Chondrocyte (in vitro differentiated cells): ENCODE measurements at regions not wholly inside any gene's neighbourhood (a gene's known extent, or its start where the extent isn't known, plus 50 kb on each side); places are given as distances from the start of the nearest gene placed in this dataset.

Source experiments
- DNase-seq: peaks from one replicate; pipeline ENCODE4 v3.0.0; 2021; ENCODE audit warnings: mixed read lengths, low spot score
- H3K27ac Mint-ChIP-seq: one replicate; pipeline ENCODE4 v1.8.0; 2021; ENCODE audit warnings: mild to moderate bottlenecking, moderate library complexity, mixed read lengths; ENCODE audit not compliant: unreplicated experiment
- H3K27me3 Mint-ChIP-seq: 2 replicates; pipeline ENCODE4 v1.8.0; 2021; ENCODE audit warnings: low read depth, mixed read lengths
- H3K36me3 Mint-ChIP-seq: 2 replicates; pipeline ENCODE4 v1.8.0; 2021; ENCODE audit warnings: low read depth, mixed read lengths
- H3K4me1 Mint-ChIP-seq: 2 replicates; pipeline ENCODE4 v1.8.0; 2021; ENCODE audit warnings: low read depth, mild to moderate bottlenecking, mixed read lengths
- H3K4me3 Mint-ChIP-seq: one replicate; pipeline ENCODE4 v1.8.0; 2021; ENCODE audit warnings: mild to moderate bottlenecking, moderate library complexity, mixed read lengths; ENCODE audit not compliant: unreplicated experiment
- H3K9me3 Mint-ChIP-seq: 2 replicates; pipeline ENCODE4 v1.8.0; 2021; ENCODE audit warnings: low read depth, mixed read lengths
- TF ChIP-seq, protein P1 (sequence below): fragments of 200-600 bp; sonication (generic); IDR thresholded peaks from 2 replicates; pipeline ENCODE4 v1.5.0; 2021; ENCODE audit warnings: antibody characterized with exemption, mild to moderate bottlenecking, moderate library complexity

DNA sequence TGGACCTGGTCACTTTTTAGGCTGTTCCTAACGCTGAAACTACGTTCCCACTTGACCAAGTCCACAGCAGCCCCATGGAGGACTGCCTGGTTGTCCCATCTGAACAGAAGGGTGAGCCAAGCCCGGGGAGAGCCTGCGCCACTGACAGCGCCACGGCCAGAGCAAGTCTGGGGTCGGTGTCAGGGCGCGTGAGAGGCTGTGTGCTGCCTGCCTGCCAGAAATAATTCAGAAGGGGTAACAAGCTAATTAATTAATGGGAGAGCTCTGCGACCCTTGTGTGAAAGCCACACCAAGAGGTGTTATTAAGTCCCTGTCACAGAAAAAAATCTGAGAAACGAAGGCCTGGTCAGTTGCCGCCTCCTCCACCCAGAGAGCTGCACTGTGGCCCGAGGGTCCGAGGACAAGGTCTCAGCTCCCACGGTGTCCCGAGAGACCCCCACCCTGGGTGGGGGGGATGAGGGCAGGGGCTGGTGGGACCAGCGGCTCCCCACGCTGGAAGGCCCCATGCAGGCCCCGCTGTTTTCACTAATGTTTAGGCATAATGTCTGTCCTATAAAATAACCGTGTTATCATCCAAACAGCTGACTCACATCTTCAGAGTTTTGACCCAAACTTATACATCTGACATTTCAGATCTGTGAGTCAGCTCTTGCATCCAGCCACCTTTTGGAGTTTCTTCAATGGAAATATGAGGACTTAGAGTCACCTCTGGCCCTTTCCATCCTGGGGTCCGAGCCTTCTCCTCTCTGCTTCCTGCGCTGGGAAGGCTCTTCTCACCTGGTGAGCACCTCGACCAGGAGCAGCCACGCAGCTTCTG is 58.5 kb downstream of the DLL1 start:
- Mint-ChIP-seq H3K27me3 (peaks cover 29% of the 10 kb centered on the region), H3K9me3 (no peaks in the 10 kb centered on the region), H3K27ac (no peak overlapping the region), H3K4me3 (no peak overlapping the region), H3K4me1 (peaks cover 7% of the 10 kb centered on the region), H3K36me3 (no peaks in the 10 kb centered on the region)
- DNase-seq: no peak
- TF ChIP-seq, protein P1, sequence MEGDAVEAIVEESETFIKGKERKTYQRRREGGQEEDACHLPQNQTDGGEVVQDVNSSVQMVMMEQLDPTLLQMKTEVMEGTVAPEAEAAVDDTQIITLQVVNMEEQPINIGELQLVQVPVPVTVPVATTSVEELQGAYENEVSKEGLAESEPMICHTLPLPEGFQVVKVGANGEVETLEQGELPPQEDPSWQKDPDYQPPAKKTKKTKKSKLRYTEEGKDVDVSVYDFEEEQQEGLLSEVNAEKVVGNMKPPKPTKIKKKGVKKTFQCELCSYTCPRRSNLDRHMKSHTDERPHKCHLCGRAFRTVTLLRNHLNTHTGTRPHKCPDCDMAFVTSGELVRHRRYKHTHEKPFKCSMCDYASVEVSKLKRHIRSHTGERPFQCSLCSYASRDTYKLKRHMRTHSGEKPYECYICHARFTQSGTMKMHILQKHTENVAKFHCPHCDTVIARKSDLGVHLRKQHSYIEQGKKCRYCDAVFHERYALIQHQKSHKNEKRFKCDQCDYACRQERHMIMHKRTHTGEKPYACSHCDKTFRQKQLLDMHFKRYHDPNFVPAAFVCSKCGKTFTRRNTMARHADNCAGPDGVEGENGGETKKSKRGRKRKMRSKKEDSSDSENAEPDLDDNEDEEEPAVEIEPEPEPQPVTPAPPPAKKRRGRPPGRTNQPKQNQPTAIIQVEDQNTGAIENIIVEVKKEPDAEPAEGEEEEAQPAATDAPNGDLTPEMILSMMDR: no peak

DNA sequence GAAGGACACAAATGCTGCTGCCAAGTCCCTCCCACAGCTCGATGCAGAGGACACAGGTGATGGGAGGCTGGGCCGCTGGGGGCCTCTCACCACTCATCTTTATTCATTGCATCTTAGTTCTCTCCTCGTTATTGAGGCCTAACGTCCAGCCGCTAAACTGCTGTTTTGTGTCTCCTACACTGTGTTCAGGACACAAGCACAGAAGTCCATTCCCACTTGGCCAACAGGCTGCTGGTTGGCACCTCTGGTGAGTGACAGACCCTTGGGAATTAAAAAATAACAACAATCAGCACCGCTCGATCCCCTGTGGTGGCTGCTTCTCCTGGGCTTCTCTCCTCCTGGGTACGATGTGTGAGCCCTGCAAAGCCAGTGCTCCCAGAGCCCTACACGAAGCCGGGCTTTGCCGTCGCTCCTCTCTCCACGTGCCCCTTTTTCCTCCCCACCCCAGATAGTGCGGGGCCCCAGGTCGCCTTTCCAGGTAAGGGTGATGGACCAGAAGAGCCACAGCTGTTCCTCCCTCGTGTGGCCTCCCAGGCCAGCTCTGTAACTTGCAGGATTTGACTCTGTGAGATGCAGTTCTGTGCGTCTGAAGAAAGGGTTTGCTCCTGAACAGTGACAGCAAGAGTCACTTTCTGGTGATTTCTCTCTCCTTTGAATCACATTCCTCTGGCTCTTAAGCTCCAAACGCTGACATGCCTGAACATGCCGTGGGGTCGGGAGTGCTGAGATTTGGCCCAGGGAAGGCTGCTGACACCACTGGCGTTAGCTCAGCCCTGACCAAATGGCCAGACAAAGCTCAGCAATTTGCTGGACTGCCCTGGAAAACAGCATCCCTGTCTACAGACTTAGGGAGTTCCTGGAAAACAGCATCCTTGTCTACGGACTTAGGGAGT is 59.3 kb downstream of the DLL1 start:
- Mint-ChIP-seq H3K4me3 (no peak overlapping the region), H3K4me1 (peaks cover 8% of the 10 kb centered on the region), H3K27me3 (peaks cover 29% of the 10 kb centered on the region), H3K36me3 (no peaks in the 10 kb centered on the region), H3K27ac (no peak overlapping the region), H3K9me3 (no peaks in the 10 kb centered on the region)
- DNase-seq: no peak
- TF ChIP-seq, protein P1: no peak

DNA sequence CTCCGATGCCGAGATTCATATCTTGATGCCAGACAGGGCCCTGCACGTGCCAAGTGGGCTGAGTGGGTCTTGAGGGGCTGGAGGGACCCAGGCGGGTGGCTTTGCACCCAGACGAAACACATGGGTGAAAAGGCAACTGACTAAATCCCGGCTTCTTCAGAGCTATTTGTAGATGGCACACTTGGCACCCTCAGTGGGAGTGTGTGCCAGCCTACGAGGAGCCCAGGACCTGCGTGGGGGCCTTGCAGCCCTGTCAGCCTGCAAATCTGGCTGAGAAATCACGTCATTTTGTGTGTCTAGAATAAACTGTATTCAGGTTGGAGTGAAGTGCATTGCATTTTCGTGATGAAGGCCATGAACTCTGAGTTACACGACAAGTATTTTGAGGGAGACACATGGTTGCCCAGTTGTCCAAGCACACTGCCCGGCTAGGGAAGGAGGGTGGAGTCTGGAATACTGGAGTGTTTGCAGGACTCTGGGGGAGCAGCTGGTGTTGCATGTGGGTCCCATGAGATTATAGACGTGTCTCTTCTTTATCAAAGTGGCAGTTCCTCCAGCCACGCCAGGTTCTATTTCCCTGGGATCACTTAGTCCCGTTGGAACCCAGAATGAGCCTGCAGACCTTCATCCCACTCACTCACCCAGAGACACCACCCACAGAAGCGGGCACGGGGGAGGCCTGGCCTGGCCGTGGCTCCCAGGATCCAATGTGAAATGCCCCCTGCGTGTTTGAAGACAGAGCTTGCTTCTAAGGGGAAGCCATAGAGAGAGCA is 60.2 kb downstream of the DLL1 start:
- TF ChIP-seq, protein P1: no peak
- no peak overlapping the region for H3K27ac Mint-ChIP-seq
- no peak overlapping the region for H3K4me3 Mint-ChIP-seq
- H3K9me3 Mint-ChIP-seq: no peaks in the 10 kb centered on the region
- no peak for DNase-seq
- H3K4me1 Mint-ChIP-seq: peaks cover 8% of the 10 kb centered on the region
- no peaks in the 10 kb centered on the region for H3K36me3 Mint-ChIP-seq
- peaks cover 28% of the 10 kb centered on the region for H3K27me3 Mint-ChIP-seq

DNA sequence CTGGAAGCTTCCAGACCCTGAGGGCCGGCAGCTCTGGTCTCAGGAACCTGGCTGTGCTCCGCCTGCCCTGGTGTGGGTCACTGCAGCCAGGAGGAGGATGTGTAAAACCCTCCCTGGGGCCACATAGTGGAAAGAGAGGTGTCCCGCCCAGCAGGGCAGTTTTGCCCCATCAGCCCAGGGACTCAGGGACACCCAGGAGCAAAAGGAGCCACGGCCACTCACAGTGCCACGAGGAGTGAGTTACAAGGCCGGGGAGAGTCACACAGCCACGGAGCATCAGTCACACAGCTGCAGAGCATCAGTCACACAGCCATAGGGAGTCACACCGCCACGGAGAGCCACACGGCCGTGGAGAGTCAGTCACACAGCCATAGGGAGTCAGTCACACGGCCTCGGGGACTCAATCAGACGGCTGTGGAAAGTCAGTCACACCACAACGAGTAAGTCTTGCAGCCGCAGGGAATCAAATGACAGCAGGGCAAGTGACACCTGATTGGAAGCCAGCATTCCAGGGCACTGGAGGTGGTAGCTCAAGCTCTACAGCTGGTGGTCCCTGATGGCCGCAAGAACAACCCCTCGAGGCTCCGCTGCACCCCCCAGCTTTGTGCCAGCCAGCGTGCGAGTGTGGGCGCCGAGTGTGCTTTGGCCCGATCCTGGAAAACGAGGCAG is 60.9 kb downstream of the DLL1 start:
- no peak for DNase-seq
- Mint-ChIP-seq H3K27me3 (peaks cover 24% of the 10 kb centered on the region), H3K4me1 (peaks cover 9% of the 10 kb centered on the region), H3K27ac (no peak overlapping the region), H3K36me3 (no peaks in the 10 kb centered on the region), H3K4me3 (no peak overlapping the region), H3K9me3 (no peaks in the 10 kb centered on the region)
- TF ChIP-seq, protein P1: no peak
